ENCODE measurements at regions not wholly inside any gene's neighbourhood (a gene's known extent, or its start where the extent isn't known, plus 50 kb on each side); places are given as distances from the start of the nearest gene placed in this dataset.

GRCh38 chr6:133630651-133631050 is 258.3 kb upstream of the TCF21 start (continued):
- no peak for TF ChIP-seq TCF12 (IDR thresholded peaks at IDR 0.05; ENCODE audit: low read depth, low read length)
- no peak for TF ChIP-seq JUND (IDR thresholded peaks at IDR 0.05; ENCODE audit: low read length)
- TF ChIP-seq CEBPB (IDR thresholded peaks at IDR 0.05; ENCODE audit: low read depth, low read length), result no peak
- no peak for TF ChIP-seq USF2 (IDR thresholded peaks at IDR 0.05; ENCODE audit: low read length)

All from H1 (cell line).